DMS153 treated with DMSO at 0.1 percent for 48 hours (cell line): ENCODE measurements at regions not wholly inside any gene's neighbourhood (a gene's known extent, or its start where the extent isn't known, plus 50 kb on each side); places are given as distances from the start of the nearest gene placed in this dataset.
"Not testable (repeated sequence)": the region's sequence is repeated elsewhere in the genome, so short reads cannot be mapped to it uniquely, and the experiment has no call there.

ENCODE experiments used
- DNase-seq: peaks from one replicate; lab custom pipeline; 2025; ENCODE audit not compliant: unreplicated experiment; lab: John Stamatoyannopoulos, UW

DNA sequence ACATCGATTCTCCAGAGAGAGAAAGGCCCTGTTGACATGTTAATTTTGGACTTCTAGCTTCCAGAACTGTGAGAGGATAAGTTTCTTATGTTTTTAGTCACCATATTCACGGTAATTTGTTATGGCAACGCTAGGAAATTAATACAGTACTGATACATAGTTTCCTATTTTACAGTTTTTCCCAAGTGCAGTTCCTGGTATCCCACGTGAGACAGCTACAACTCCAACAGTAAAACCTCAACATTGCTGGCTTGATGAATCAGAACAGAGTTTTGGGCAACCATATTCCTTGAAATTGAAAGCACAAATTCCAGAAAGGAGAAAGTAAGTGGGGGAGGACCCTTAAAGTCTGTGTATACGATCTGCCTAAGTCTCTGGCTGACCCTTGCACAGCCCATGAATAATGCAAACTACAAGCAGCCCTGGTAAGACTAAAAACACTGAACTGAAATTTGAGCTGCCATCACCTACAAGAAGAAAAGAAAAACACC, 505.1 kb upstream of the NRSN1 start:
- DNase-seq: no peak

- peak; percentile 40 for DNase-seq
Measured at GRCh38 chr6:23630726-23631635, 495.0 kb upstream of the NRSN1 start.

GRCh38 chr6:23633996-23634395, 492.0 kb upstream of the NRSN1 start:
- peak; percentile 91 for DNase-seq

DNA sequence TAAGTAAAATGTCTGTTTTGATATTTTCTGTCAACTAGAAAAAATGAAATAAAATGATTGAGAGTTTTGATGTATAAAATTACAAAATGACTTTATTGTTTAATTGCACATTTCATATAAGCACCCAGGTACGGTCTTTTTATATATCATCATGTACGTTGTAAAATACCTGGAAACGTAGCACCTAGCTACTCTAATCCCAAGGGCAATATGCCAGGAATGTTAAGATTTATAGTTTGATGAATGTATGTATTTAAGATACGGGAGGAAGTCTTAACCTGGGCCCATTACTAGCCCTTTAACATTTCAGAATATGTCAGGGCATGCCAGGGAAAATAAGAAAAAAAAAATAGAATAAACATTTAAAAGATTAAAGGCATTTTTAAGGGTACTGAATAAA, 490.9 kb upstream of the NRSN1 start:
- DNase-seq: no peak

DNA sequence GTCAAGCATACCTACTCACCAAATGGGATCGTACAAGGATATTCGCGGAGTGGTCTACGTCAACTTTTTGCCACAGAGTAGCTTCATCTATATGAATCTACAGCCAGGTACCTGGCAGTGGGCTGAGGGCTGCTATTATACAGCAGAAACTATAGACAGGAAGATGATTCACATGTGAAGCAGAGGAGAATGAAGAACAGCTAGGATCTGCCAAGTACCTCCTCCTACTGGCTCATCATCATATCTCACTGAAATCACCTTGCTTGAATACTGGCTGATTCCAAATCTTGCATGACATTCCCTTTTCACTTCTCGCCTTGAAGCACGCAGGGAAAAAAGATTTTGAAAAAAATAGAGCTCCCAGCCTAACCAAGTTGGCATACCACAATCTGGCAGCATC, 488.7 kb upstream of the NRSN1 start:
- no peak for DNase-seq

DNA sequence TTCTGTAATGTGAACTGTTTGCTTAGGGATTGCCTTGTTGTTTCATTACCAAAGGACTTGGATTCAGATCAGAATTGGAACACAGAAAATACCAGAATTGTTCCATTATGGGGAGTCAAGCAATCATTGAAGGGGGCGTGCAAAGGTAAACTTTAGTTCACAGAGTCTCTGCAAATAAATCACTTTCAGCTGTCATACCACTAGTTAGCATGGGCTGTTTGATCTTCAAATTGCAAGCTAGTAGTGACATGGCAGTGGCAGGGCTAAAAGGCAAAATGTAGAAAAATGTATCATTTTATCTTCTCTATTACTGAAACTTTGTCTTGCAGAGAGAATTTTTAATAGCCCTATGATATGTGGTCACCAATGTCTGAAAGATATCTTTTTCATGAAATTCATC, 483.2 kb upstream of the NRSN1 start:
- no peak for DNase-seq

GRCh38 chr6:23647045-23647444, 479.0 kb upstream of the NRSN1 start:
- peak; percentile 23 for DNase-seq

- no peak for DNase-seq
Measured at GRCh38 chr6:23650676-23651075, 475.3 kb upstream of the NRSN1 start.

- DNase-seq: no peak
Measured at GRCh38 chr6:23654745-23655144, 471.3 kb upstream of the NRSN1 start.

- no peak for DNase-seq
Measured at GRCh38 chr6:23655525-23655924, 470.5 kb upstream of the NRSN1 start.

DNA sequence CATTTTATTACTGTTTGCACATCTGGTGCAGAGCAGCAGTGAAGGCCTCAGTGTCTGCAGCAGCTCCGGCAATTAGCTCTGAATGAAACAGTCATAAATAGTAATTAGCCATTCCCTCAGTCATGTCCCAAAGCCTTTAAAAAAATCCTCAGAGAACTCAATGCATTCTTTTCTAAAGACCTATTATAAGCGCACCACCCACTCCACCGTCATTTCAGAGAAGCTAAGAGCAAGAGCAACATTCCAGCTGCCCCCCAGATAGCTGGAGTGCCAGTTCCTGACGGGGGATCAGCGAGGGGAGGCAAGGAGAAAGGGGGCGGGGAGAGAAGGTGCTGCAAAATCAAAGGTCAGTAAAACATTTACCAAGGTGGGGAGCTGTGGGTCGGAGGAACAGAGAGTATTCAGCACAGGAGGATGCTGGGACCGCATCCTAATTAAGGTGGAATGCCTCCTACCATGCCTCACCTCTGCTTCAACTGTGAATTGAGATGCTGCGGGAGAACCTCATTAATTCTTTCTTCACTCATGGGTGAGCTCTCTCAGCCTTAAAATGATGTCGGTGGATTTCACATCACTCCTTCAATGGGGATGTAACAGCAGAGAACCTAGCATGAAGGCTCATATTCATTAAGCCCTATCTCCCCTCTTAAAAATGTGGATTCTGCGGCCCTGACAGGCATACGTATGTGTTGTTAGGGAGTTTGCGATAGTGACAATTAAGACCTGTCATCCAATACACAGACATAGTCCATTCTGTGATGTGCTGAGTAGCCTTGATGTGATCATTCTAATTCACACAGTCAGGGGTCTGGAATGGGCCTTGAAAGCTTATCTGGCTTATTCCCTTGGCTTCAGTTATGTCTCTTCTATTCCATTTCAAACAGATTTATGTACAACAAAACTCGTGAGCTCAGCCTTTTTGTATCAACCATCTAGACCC, 469.5 kb upstream of the NRSN1 start:
- peak; percentile 88 for DNase-seq

- no peak for DNase-seq
Measured at GRCh38 chr6:23659125-23659524, 466.9 kb upstream of the NRSN1 start.

- no peak for DNase-seq
Measured at GRCh38 chr6:23661549-23661948, 464.5 kb upstream of the NRSN1 start.

- no peak for DNase-seq
Measured at GRCh38 chr6:23663096-23663495, 462.9 kb upstream of the NRSN1 start.

DNA sequence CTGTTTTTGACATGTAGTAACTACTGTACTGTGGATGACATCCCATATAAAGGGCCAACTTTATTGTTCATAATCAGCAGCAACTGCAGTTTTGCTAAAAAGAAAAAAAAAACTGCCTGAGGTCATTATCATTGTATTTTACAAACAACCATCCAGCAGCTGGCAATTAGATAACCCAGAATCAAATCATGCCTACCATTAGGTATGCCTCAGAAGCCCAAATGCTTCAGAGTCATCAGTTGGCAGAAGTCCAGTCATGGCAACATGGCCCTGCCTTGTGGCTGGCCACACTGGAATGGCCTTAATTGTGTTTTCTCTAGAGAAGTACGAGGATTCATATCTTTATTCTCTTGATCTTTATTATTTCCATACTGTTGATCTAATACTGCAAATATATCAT, 462.4 kb upstream of the NRSN1 start:
- DNase-seq: no peak

GRCh38 chr6:23665911-23666310, 460.1 kb upstream of the NRSN1 start:
- not testable (repeated sequence) for DNase-seq

- no peak for DNase-seq
Measured at GRCh38 chr6:23672737-23673136, 453.3 kb upstream of the NRSN1 start.

DNA sequence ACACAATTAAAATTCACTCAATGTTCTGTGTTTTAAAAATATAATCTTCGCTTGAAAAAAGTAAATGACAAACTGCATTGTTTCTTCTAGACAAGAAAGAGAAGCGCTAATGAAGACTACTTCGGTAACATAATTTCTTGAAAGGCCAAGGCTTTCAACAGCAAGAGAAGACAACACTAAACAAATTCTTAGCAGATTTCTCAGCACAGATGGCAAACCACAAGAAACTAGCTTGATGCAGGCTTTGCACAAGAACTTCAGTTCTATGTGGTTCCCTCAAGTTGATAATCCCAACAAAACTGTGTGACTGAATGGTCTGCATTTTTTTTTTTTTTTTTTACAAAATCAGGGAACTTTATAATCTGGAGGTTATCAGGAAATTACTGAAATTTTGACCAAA, 447.4 kb upstream of the NRSN1 start:
- no peak for DNase-seq

DNA sequence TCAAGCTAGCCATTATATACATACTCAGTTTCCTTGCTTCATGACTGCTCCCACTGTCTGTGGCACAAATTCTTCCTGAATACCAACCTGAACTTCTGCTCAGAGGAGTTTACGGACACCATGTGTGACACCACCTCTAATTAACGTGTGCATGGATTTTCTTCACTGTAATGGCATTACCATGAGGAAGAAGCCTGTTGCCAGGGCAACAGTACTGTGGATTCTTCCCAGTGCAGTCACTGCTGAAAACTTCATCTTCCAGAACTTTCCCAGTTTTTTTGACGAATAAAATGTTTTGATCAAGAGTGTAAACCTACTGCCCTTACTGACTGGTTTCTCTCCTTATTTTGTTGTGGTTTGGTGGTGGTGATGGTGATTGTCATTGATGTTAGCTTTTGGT, 444.3 kb upstream of the NRSN1 start:
- no peak for DNase-seq

DNA sequence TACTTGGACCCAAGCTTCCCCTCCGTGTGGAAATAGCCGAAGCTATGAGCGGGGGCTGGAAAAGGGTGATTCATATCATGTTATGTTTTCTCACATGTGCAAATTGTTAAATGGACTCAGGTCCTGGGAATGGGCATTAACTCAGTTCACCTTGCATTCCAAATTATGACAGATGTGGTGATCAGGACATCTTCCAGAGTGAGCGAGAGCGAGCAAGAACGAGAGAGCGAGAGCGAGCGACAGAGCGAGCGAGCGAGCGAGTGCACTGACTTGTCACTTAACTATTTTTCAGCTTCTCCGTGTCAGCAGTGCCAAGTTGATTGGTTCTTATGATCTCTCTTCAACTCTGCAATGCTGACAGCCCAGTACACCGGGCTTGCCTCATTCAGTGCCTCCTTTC, 437.4 kb upstream of the NRSN1 start:
- DNase-seq: no peak

GRCh38 chr6:23690453-23691049, 435.5 kb upstream of the NRSN1 start:
- peak; percentile 92 for DNase-seq
